HK-2 (cell line): ENCODE measurements at regions not wholly inside any gene's neighbourhood (a gene's known extent, or its start where the extent isn't known, plus 50 kb on each side); places are given as distances from the start of the nearest gene placed in this dataset.
"Not testable (repeated sequence)": the region's sequence is repeated elsewhere in the genome, so short reads cannot be mapped to it uniquely, and the experiment has no call there.

ENCODE experiments used
- DNase-seq: peaks from one replicate; pipeline ENCODE4 v3.0.0-alpha.2; 2018; ENCODE audit not compliant: unreplicated experiment

DNA sequence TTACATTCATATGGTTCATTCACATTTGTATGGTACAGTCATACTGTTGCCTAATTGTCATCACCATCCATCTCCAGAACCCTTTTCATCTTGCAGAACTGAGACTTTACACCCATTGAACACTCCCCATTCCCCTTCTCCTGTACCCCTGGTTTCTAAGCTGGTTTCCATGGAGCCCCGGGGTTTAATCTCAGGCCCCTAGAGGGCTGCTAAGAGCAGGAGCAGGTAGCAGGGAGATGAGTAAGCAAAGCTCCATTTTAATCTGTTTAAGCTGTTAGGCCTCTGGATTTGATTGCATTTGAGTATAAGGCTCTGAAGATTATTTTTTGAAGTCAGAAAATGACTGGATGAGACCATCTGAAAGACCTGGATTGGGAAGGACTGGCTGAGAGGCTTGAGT, 68.5 kb upstream of the RPL38 start:
- no peak for DNase-seq

DNA sequence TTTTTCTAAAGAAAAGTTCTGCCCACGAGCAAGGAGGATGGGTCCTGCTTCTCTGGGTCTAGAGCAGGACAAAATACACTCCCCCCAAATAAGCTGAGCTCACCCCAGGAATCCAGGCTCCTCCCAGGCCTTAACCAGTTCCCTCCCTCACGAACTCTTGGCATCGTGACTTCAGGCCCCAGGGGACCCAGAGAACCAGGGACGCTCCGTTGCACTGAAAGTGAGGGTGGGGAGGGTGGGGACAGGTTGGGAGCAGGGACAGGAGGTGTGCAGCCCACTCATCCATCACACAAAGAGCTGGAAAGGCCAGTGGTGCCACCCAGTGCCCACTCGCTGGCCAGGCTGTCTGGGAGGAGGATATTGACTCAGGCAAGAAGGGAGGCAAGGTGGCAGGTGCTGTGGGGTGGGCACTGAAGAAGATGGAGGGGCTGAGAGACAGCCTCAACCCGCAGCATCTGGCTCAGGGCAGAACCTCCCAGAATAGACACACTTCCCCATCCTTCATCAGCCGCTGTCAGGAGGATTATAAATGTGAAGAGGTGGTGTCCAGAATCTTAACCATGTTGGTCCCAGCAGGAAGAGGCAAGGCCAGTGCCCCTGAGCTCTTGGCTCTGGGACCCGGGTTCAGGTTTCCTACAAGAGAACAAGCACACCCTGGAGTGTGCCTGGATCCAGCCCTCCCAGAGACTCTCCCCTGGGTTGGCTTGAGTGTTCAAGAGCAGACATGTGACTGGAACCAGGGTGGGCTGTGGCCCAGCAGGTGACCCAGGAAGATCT, 67.9 kb upstream of the RPL38 start:
- no peak for DNase-seq

DNA sequence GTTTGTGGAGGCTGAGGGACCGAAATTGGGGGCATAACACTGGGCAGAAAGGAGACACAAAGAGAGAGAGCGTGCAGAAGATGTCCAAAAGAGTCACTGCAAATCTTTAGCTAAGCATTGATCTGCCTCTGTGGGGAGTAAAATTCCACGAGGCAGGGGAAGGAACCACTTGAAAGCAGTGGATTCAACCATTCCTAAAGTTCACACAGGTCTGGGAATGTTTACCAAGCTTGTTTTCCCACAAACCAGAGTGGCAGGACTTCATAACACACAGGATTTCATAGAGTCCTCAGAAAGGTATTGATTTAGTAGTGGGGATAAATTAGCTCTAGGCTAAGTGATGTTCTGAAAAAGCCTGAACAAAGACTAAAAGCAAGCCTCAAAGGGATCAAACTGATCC, 66.1 kb upstream of the RPL38 start:
- no peak for DNase-seq

DNA sequence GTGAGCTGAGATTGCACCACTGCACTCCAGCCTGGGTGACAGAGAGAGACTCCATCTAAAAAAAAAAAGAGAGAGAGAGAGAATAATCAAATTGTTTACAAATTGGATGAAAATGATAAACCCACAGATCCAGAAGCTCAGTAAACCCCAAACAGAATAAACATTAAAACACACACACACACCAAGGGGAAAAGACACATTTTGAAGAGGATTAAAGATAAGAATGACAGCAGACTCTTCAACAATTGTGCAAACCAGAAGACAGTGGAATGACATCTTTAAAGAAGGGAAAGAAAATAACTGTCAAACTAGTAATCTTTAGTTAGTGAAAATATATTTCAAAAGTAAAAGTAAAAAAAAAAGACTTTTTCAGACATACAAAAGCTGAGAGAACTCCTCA, 64.4 kb upstream of the RPL38 start:
- DNase-seq: no peak

DNA sequence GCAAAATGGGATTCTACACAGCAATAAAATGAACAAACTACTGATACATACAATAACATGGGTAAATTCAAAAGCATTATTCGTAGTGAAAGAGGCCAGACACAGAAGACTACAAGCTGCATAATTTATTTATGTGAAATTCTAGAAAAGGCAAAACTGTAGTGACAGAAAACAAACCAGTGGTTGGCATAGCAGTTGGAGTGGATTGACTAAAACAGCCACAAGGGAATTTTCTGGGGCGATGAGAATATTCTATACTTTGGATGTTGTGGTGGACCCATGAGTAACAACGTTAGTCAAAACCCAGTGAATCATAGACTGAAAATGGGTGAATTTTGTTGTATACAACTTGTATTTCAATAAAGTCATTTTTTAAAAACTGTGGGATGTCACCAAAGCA, 63.2 kb upstream of the RPL38 start:
- DNase-seq: no peak

DNA sequence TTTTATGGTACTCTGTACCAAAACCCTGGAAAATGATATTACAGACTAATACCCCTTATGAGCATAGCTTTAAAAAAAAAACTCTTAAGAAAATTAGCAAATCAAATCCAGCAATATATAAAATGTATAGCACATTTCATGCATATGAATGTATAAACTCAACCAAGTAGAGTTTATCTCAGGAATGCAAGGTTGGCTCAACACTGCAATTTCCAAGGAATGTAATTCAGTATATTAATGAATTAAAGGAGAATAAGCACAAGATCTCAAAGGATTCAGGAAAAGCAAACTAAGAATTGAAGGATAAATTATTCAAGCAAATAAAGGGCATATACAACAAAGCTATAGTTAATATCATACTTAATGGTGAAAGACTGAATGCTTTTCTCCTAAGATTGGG, 61.9 kb upstream of the RPL38 start:
- DNase-seq: no peak

DNA sequence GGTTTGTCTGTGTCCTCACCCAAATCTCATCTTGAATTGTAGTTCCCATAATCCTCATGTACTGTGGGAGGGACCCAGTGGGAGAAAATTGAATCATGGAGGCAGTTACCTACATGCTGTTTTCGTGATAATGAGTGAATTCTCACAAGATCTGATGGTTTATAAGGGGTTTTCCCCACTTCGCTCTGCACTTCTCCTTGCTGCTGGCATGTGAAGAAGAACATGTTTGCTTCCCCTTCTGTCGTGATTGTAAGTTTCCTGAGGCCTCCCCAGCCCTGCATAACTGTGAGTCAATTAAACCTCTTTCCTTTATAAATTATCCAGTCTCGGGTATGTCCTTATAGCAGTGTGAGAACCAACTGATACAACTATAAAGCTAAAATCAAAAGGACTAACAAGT, 60.2 kb upstream of the RPL38 start:
- DNase-seq: not testable (repeated sequence)

DNA sequence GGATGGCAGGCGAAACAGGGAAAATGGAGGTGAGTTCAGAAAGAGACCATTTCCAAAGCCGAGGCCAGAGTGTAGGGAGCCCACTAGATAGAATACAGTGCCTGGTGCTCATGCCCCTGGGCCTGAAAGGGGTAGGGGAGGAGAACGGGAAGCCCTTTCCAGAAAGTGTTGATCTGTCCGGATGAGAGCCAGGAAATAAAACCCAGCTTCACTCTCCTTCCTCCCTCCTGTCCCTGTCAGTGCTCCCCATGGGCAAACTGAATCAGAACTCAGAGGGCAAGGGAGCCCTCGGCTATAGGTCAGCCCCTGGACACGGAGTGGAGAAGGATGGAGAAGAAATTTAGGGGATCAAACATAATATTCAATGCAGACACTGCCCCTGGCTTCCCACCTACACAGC, 57.7 kb upstream of the RPL38 start:
- DNase-seq: no peak

DNA sequence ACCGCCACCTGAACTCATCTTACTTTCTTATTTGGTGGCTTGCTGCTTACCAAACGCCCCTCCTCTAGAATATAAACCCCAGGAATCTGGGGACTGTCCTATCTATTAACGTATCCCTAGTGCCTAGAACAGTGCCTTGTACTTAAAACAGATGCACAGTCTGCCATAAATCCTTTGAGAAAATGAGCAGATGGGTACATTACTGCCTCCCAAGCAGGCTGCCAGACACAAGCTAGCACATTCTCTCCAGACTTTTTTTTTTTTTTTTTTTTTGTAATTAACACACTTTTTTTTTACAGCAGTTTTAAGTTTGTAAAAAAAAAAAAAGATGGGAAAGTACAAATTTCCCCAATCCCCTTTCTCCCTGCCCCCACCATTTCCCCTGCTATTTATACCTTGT, 57.3 kb upstream of the RPL38 start:
- DNase-seq: no peak

DNA sequence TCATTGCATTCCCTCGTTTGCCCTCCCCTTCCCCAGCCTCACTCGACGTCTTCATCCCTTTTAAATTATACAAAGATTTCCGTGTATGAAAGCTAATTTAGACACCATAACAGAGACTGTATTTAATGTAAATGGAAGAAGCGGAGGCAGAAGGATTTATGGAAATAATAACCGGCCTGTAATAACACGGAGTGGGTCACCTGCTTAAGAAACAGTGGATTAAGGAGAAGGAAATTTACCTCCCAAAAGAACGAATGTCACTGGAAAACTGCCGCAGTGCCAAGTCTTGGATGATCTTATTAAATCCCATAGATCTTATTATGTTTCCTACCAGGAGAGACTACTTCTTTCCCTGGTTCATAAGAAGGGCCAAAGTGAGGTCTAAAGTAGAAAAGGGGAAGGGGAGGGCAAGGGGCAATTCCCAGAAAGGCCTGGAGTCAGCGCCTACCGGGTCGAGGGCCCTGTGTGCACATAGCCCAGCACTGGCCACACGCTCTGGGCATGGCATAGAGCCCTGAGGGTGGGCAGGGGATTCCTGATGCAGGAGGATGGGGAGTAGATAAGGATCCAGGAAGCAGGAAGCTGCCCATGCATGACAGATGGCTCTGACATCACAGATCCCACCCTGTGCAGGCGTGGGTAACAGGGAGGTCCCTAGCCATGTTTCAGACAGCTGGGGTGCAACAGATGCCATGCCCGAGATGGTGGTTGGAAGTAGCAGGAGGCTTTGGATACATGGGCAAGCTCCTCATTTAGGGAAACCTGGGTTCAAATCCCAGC, 56.2 kb upstream of the RPL38 start:
- no peak for DNase-seq

DNA sequence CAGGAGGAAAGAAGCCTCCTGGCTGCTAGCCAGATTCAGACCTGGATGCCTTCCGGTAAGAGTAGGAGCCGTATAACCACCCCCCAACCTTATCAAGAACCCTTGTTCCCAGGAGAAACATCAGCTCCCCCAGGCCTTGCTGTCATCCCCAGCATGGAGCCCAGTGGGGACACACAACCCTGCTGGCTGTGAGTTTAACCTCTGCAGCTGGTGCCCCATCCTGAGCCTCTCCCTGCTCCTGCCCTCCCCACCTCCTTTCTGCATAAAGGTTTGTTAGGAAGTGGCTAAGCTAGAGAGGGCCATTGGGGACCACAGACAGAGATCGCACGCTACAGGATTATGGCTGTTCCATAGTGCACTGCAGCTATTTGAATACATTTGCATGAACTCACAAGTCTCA, 55.5 kb upstream of the RPL38 start:
- DNase-seq: no peak

DNA sequence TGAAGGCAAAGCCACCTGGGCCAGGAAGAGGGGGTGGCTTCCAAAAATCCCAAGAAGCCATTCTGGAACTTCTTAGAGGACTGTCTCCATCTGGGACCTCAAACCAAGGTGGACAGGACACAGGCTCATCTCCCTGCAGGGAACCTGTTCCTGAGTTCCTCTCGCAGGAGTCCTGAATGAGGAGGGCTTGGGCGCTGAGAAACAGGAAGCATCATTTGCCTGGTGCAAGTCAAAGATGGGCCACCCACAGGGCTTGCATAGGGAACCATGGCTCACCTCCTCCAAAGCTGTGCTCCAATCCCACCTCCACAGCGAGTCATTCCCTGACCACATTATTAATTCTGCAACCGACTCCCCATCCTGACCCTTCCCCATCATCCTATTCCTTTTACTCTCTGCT, 55.0 kb upstream of the RPL38 start:
- DNase-seq: no peak

DNA sequence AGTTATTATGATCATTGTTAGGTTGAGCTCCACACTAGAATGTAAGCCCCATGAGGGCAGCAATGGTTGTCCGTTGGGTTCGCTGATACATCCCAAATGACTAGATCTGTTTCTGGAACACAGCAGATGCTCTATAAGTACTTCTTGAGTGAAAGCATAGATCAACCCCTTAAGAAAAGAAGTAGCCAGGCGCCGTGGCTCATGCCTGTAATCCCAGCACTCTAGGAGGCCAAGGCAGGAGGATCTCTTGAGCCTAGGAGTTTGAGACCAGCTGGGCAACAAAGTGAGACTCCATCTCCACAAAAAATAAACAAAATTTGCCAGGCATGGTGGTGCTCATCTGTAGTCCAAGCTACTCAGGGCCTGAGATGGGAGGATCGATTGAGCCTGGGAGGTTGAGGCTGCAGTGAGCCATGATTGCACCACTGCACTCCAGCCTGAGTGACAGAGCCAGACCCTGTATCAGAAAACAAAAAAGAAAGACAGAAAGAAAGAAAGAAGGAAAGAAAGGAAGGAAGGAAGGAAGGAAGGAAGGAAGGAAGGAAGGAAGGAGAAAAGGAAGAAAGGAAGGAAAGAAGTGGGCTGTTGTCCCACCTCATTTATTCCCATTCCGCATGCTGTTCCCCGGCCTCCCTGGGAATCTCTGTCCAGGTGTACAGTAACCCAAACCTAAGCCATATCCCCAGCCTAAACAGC, 54.4 kb upstream of the RPL38 start:
- no peak for DNase-seq

DNA sequence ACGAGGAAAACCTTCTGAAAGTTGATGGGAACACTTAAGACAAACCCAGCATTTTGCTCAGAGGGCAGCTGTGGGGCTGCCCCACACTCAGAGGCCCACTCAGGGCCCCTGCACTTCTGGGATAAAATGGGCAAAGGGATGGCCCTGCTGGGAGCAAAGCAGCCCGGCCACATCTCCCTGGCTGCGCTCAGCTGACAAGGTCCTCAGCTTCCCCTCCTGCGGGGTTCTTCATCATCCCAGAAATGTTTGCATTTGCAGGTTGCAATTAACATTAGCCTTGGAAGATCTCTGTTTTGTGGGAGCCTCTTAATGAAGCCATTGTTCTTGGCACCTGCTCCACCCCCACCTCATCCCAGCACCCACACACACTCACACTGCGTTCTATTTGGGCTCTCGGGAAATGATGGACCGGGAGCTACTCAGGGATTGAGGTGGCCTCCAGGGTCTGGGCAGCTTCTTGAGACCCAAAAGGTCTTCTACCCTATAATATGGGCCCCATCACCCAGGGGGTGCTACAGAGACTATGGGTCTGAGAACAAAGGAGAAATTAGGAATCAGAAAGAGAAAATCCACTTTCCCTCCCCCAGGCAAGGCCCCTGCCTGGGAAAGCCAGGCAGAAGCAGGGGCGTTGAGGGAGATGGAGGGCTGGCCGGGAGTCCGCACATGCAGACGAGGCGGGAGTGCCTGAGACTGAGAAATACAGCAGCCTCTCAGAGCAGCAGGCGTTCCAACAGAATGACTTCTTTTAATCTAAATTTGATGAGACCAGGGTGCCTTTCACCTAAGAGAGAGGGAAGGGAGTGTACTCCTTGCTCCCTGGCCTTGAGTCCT, 53.7 kb upstream of the RPL38 start:
- DNase-seq: no peak

DNA sequence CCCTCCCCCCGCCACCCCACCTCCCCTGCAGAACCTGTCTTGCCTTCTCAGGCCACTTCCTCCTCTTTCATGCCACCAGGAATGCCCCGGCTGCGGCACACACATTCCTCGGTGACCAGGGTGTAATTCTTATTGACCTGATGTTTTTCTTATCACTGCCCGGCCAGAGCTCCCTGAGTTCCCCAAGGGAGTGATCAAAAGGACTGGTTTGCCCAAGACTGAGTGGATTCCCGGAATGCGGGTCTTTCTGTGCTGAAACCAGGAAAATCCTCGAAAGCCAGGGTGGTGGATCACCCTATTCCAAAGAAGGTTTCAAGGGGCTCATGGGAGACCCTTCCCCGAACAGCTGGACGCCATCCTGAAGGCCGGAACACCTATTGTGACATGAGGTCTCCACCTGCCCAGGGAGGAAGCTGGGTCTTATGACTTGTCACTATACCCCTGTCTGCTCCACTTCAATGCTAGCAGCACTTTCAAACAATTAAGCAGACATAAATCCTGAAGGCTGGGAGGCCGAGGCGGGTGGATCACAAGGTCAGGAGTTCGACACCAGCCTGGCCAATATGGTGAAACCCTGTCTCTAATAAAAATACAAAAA, 53.0 kb upstream of the RPL38 start:
- no peak for DNase-seq

DNA sequence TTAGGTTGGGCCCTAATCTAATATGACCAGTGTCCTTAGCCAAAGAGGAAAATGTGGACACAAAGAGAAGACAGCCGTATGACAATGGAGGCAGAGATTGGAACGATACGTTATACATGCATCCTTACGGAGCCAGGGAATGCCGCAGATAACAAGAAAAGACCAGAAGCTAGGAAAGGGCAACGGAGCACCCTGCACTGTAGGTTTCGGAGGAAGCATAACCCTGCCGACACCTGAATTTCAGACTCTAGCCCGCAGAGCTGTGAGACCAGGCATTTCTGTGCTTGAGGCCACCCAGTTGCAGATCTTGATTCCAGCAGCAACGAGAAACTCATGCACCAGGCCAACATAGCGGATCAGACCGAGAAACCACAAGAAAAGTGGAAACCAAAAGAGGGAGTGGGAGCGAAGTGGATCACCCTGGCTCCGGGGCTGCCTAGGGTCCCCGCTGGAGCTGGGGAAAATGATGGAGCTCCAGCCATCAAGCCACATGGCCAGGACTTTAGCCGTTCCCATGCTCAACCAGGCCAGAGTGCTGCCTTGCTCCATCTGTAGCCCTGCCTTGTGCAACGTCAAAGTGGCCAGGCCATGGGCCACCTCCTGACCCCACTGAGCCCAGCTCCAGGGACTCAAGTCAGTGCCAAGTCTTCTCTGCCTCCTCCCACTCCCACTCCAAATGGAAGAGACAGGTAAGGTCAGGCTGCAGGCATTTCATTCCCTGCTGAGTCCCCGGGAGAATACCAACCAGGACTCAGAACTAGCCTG, 51.7 kb upstream of the RPL38 start:
- no peak for DNase-seq

DNA sequence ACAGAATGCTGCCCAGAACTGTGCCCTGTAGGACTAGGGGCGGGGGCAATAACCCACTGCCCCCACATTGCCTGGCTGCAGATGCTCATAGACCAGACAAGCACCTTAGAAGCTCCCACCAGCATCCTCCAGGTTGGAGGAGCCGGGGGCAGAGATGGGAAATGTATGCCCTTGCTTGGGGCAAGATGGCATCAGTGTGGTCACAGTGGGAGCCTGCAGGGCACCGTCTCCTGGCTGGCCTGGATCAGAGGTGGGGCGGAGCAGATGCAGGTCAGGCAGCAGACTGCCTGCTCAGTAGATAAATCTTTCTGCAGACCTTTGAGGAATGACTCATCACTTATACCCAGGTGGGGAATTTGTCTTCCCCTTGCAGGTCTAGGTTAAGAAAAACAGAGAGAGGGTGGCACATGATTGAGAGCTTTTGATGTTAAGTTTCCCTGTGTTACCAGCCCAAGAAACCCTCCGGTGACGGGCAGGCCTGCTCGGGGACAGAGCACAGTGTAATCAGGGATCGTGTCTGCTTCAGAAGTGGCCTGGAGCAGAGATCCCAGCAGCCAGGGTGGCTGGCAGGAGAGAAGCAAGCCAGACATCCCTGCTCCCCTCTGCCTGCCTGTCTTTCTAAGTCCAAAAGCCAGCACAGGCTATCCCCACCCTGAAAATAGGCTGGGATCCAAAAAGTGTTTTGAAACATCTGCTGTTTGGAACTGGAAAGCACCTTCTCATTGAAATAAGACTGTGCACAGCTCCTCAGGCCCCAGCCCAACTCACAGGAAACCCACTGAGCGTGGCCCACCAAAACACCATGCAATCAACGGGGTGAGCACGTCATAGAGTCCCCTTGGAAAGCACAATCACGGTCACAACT, 50.7 kb upstream of the RPL38 start:
- no peak for DNase-seq

DNA sequence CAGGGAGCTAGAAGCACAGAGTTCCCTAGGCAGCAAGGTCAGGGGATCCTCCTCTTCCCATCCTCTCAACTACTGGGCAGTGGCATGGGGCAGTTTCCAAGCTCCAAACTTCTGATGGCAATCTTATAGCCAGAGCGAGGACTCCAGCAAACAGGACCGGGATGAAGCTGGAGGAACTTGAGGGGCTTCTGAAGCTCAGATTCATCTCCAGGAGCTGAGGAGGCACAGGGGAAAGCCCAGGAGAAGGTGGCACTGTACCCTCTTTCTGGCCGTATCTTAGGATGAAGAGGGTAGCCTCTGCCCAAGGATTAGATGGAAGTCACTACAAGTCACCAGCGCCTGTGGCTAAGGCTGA, 50.0 kb upstream of the RPL38 start:
- DNase-seq: no peak
